ACC112 (cell line): ENCODE measurements at regions not wholly inside any gene's neighbourhood (a gene's known extent, or its start where the extent isn't known, plus 50 kb on each side); places are given as distances from the start of the nearest gene placed in this dataset.

ENCODE experiments used
- H2AFZ ChIP-seq: fragments of 200-600 bp; sonication (generic); one replicate; pipeline ENCODE4 v1.6.0; 2017; ENCODE audit warnings: antibody characterized with exemption, low read length; ENCODE audit not compliant: unreplicated experiment
- H3K27ac ChIP-seq: fragments of 200-600 bp; sonication (generic); 2 replicates; pipeline ENCODE4 v1.5.1; 2014; ENCODE audit warnings: low read depth, mild to moderate bottlenecking, antibody characterized with exemption, low read length, moderate library complexity
- H3K27me3 ChIP-seq: fragments of 200-600 bp; sonication (generic); 2 replicates; pipeline ENCODE4 v1.6.1; 2014; ENCODE audit warnings: mild to moderate bottlenecking, antibody characterized with exemption, low read length, moderate library complexity, mixed read lengths; ENCODE audit not compliant: insufficient read depth
- H3K36me3 ChIP-seq: fragments of 200-600 bp; sonication (generic); 2 replicates; pipeline ENCODE4 v1.6.1; 2016; ENCODE audit warnings: mild to moderate bottlenecking, antibody characterized with exemption, low read length, moderate library complexity, mixed read lengths; ENCODE audit not compliant: insufficient read depth
- H3K4me1 ChIP-seq: fragments of 200-600 bp; sonication (generic); one replicate; pipeline ENCODE4 v1.6.1; 2016; ENCODE audit warnings: low read length, mixed read lengths; ENCODE audit not compliant: insufficient read depth, unreplicated experiment, control insufficient read depth
- H3K4me3 ChIP-seq: fragments of 200-600 bp; sonication (generic); 2 replicates; pipeline ENCODE4 v1.5.1; 2014; ENCODE audit warnings: mild to moderate bottlenecking, low read depth, low read length
- H3K79me2 ChIP-seq: fragments of 200-600 bp; sonication (generic); one replicate; pipeline ENCODE4 v1.6.0; 2016; ENCODE audit warnings: low read length; ENCODE audit not compliant: control insufficient read depth, unreplicated experiment, insufficient read depth

GRCh38 chrX:120021927-120022326, 55.6 kb downstream of the RHOXF2B start:
- no peak overlapping the region for H3K4me3 ChIP-seq
- H3K27me3 ChIP-seq = peaks cover 20% of the 10 kb centered on the region
- H3K36me3 ChIP-seq = no peaks in the 10 kb centered on the region
- no peaks in the 10 kb centered on the region for H3K79me2 ChIP-seq
- H3K27ac ChIP-seq = no peak overlapping the region
- no peaks in the 10 kb centered on the region for H3K4me1 ChIP-seq
- no peak overlapping the region for H2AFZ ChIP-seq

DNA sequence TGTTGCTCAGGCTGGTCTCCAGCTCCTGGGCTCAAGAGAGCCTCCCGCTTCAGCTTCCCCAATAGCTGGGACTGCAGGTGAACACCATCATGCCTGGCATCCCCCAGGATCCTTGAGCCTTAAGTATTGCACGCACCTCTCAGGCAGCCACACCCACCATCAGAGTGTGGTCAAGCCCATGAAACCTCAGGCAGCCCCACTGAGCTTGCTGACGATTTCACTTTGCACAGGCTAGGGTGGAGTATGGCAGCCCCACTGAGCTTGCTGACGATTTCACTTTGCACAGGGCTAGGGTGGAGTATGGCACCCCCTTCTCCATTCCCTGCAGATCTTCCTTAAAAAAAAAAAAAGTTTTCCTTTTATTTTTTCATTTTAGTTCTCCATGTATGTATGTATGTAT, 57.2 kb downstream of the RHOXF2B start:
- no peaks in the 10 kb centered on the region for H3K36me3 ChIP-seq
- no peaks in the 10 kb centered on the region for H3K79me2 ChIP-seq
- no peak overlapping the region for H3K4me3 ChIP-seq
- no peak overlapping the region for H2AFZ ChIP-seq
- peaks cover 5% of the 10 kb centered on the region for H3K4me1 ChIP-seq
- H3K27ac ChIP-seq = no peak overlapping the region
- H3K27me3 ChIP-seq = peaks cover 33% of the 10 kb centered on the region

DNA sequence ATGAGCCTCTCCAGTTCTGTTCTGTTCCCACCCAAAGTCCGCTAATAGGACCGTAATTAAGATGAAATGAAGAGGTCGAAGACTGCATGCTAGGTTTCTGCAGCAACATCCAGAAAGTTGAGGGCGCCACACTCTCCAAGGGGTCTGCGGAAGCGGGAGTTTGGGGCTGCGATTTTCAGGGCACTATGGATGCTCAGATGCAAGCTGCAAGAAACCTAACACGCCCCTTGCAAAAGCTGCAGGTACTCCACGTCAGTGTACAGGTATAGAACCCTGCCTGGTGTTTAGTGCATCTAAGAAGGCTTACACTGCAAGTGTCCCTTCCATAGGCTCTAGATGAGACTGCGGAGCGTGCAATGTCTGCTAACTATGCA, 61.4 kb downstream of the RHOXF2B start:
- Histone ChIP-seq H3K36me3 (no peaks in the 10 kb centered on the region), H3K27me3 (peaks cover 56% of the 10 kb centered on the region), H3K27ac (no peak overlapping the region), H2AFZ (no peak overlapping the region), H3K4me1 (peaks cover 5% of the 10 kb centered on the region), H3K4me3 (peak overlapping the region; percentile 59; the same call in 1 of the 2 replicates), H3K79me2 (no peaks in the 10 kb centered on the region)

- H3K27me3 ChIP-seq = peaks cover 62% of the 10 kb centered on the region
- no peaks in the 10 kb centered on the region for H3K36me3 ChIP-seq
- no peak overlapping the region for H3K27ac ChIP-seq
- H3K79me2 ChIP-seq = no peaks in the 10 kb centered on the region
- peak overlapping the region; percentile 59 for H3K4me3 ChIP-seq
- peak overlapping the region; percentile 38 for H2AFZ ChIP-seq
- peaks cover 5% of the 10 kb centered on the region for H3K4me1 ChIP-seq
These were observed 62.1 kb downstream of the RHOXF2B start for GRCh38 chrX:120015145-120016067.

- Histone ChIP-seq H3K36me3 (no peaks in the 10 kb centered on the region), H3K4me3 (peak overlapping the region; percentile 59; the same call in 1 of the 2 replicates), H3K79me2 (no peaks in the 10 kb centered on the region), H2AFZ (peak overlapping the region; percentile 38), H3K4me1 (peaks cover 5% of the 10 kb centered on the region), H3K27me3 (peaks cover 70% of the 10 kb centered on the region), H3K27ac (no peak overlapping the region)
These were observed 62.9 kb downstream of the RHOXF2B start for GRCh38 chrX:120014354-120015130.

DNA sequence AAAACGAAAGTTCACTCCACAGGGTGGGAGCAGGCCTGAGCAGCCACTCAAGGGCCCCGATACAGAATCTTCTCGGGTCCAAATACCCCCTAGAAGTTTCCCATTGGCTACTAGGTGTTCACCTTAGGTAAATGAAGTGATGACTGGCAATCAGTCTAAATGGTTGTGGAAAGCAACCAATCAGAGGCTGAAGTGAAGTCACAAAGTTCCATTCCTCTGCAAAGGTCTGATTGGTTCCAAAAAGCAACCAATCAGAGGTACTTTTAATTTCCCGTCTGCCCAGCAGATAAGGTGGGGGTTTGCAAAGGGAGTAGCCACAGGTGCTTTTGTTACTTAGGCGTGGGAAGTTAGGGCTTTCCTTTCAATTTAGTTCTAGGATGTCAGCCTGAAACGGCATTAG, 58.2 kb upstream of the NKAP start:
- H2AFZ ChIP-seq = no peak overlapping the region
- no peak overlapping the region for H3K27ac ChIP-seq
- no peak overlapping the region for H3K4me3 ChIP-seq
- peaks cover 66% of the 10 kb centered on the region for H3K27me3 ChIP-seq
- H3K79me2 ChIP-seq = no peaks in the 10 kb centered on the region
- no peaks in the 10 kb centered on the region for H3K36me3 ChIP-seq
- no peaks in the 10 kb centered on the region for H3K4me1 ChIP-seq

GRCh38 chrX:120000490-120001246, 57.1 kb upstream of the NKAP start:
- no peak overlapping the region for H3K4me3 ChIP-seq
- H3K27me3 ChIP-seq = peaks cover 77% of the 10 kb centered on the region

DNA sequence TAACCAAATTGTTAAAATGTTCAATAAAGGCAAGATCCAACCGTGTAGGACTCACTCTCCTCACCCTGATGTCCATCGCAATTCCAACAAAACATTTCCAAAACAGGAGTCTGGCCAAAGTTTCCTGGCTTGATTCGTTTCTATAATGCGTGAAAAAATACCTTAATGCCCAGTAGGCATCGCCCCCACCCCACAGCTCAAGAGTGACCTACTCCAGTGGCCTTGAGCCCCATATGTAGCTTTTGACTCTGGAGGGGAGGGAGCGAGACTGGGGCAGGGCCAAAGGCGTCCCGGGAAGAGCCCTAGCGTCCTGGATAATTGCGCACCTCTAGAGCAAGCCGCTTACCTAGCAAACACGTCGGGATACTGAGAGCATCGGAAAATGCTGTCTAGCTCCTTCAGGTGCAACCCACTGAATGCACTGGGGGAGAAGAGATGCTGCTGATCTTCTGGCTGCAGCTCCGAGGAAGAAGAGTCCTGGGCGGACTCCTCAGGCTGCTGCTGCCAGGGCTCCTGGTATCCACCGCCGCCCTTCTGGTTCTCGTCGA, 55.6 kb upstream of the NKAP start:
- Histone ChIP-seq H3K27ac (no peak overlapping the region), H3K36me3 (no peaks in the 10 kb centered on the region), H2AFZ (no peak overlapping the region), H3K79me2 (no peaks in the 10 kb centered on the region), H3K4me3 (no peak overlapping the region), H3K4me1 (no peaks in the 10 kb centered on the region), H3K27me3 (peaks cover 91% of the 10 kb centered on the region)

More at GRCh38 chrX:120000490-120001246, 57.1 kb upstream of the NKAP start:
- no peaks in the 10 kb centered on the region for H3K79me2 ChIP-seq
- no peak overlapping the region for H2AFZ ChIP-seq
- no peak overlapping the region for H3K27ac ChIP-seq
- no peaks in the 10 kb centered on the region for H3K4me1 ChIP-seq
- no peaks in the 10 kb centered on the region for H3K36me3 ChIP-seq

GRCh38 chrX:119997570-119997969, 54.0 kb upstream of the NKAP start:
- Histone ChIP-seq H3K79me2 (no peaks in the 10 kb centered on the region), H3K4me3 (no peak overlapping the region), H3K27me3 (peaks cover 94% of the 10 kb centered on the region), H3K4me1 (no peaks in the 10 kb centered on the region), H2AFZ (no peak overlapping the region), H3K36me3 (no peaks in the 10 kb centered on the region), H3K27ac (no peak overlapping the region)
